HG02870 (cell line): ENCODE measurements at regions not wholly inside any gene's neighbourhood (a gene's known extent, or its start where the extent isn't known, plus 50 kb on each side); places are given as distances from the start of the nearest gene placed in this dataset.
"Not testable (repeated sequence)": the region's sequence is repeated elsewhere in the genome, so short reads cannot be mapped to it uniquely, and the experiment has no call there.

Experiments used
- ATAC-seq: cut with Tn5 transposase; IDR thresholded peaks from one replicate; pipeline ENCODE4 v1.9.1; 2021; ENCODE audit warnings: mild to moderate bottlenecking, moderate library complexity; ENCODE audit not compliant: unreplicated experiment

GRCh38 chr7:82501346-82501745 is 57.8 kb upstream of the CACNA2D1 start:
- no peak for ATAC-seq

- not testable (repeated sequence) for ATAC-seq
Measured at GRCh38 chr7:82499546-82499945, 56.0 kb upstream of the CACNA2D1 start.

GRCh38 chr7:82494420-82494819 is 50.8 kb upstream of the CACNA2D1 start:
- ATAC-seq, result no peak
